UCSD-AML1 (cell line): ENCODE measurements at regions not wholly inside any gene's neighbourhood (a gene's known extent, or its start where the extent isn't known, plus 50 kb on each side); places are given as distances from the start of the nearest gene placed in this dataset.

Experiments
- DNase-seq: peaks from one replicate; lab custom pipeline; 2025; ENCODE audit not compliant: unreplicated experiment; lab: John Stamatoyannopoulos, UW

- no peak for DNase-seq
Measured at GRCh38 chr9:119775410-119775809, 406.2 kb upstream of the BRINP1 start.

GRCh38 chr9:119773823-119774222 is 404.6 kb upstream of the BRINP1 start:
- DNase-seq, result no peak

DNA sequence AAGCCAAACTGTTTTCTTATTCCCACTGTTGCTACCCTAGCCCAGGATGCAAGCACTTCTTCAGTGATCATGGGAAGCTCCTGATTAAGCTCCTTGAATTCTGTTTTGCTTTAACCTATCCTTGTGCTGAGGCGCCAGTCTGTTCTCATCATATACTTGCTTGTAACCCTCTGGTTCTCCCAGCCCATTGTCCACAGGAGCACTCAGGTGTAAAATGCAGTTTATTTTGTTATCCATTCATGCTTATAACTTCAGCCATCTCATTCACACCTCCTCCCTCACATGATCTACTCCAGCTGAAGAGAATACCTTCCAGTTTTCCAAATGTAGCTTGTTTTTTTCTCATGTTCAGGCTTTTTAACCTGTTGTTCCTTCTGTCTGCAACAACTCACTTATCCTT is 402.1 kb upstream of the BRINP1 start:
- DNase-seq, result no peak

DNA sequence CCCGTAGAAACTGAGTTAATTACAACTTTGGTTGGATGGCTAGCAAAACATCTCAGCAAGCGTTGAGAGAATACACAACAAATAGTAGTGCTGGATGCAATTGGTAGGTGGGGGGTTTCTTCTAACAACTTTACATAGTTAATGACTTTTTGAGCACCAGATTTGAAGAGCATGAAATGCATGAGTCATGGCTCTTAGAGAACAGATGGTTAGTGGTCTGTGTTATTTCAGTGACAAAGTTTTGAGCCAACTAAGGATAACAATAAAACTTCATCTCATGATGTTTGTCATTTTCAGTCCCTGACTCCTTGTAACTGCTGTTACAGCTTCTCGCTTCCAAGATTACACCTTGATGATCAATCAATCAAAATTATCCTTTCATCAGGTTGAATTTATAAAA is 399.0 kb upstream of the BRINP1 start:
- DNase-seq, result no peak

GRCh38 chr9:119765632-119766175 is 396.5 kb upstream of the BRINP1 start:
- DNase-seq, result no peak

- no peak for DNase-seq
Measured at GRCh38 chr9:119763260-119763659, 394.0 kb upstream of the BRINP1 start.

DNA sequence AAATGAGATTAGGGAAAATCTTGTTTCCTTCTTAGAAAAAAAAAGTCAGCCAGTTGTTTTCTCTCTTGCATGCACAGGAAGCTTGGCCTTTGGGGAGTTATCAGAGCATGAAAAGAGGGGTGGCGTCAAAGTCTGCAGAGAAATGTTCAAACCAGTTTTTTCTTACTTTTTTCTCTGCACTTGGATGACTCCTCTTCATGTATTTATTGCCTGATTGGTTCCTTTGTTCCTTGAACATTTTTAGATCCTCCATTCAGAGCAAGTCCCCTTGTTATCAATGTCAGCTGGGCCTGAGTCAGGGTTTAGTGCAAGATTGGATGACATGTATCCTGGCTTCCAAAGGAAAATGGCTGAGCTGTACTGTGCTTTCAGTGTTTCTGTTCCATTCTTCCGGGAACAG is 392.6 kb upstream of the BRINP1 start:
- DNase-seq, result no peak

GRCh38 chr9:119758990-119759389 is 389.8 kb upstream of the BRINP1 start:
- DNase-seq, result no peak

- DNase-seq, result no peak
Measured at GRCh38 chr9:119758241-119758640, 389.0 kb upstream of the BRINP1 start.

DNA sequence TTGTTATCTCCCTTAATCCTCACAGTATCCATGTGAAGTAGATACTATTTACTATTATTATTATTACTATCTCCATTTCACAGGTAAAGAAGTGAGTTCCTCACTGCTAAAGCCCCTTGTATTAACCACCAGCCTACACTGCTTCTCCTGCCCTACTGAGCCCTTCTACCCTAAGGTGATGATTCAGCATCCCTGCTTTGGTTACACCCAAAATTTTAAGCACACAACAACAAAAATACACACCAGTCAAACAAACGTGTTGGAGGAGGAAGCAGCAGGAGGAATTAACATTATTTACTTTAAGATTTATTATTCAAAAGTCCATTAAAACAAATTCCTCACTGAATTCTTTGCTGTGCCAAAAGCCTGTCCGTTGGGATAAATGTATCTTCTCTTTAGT is 370.2 kb upstream of the BRINP1 start:
- DNase-seq, result no peak

DNA sequence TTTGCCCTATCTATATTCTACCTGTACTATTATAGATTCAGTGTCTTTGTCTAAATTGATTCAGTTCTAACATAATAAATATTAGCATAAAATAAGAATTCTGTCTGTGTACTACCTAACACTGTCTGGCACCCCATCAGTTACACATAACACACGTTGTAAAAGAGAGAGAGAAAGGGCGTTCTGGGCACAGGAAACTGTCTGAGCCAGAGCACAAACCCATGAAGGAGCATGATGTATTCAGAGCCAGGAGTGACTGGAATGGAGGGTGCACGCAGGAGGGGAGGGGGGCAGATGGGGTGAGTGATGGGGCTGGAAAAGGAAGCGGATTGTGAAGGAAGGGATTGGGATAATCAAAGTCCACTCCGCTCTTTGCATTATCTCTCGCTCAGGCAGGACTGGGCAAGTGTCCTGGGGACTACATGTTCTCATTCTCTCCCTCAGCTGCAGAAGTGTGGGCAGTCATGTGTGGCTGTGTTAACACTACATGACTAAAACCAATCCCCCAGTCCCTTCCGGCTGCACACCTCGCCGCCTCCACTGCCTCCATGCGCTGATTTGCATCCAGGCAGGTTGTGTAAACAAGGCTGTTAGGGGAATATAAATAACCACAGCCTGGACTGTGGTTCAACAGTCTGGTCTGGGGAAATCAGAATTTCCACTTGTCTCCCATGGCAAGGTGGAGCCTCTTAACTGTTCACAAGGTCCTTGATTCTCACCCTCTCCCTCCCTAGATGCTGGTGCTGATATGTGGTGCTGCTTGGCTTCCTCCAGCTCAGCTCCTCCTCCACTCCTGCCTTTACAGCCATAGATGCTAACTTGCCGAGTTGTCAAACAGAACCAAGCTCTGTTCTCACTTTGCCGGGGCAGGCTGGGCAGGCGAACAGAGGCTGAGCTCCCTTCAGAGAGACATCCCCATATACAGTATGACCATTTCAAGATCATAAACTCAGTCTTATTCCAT is 367.5 kb upstream of the BRINP1 start:
- no peak for DNase-seq

- no peak for DNase-seq
Measured at GRCh38 chr9:119727988-119728387, 358.8 kb upstream of the BRINP1 start.

GRCh38 chr9:119726035-119726434 is 356.8 kb upstream of the BRINP1 start:
- DNase-seq, result no peak

- DNase-seq, result no peak
Measured at GRCh38 chr9:119722384-119722783, 353.1 kb upstream of the BRINP1 start.

GRCh38 chr9:119712325-119712724 is 343.1 kb upstream of the BRINP1 start:
- DNase-seq, result no peak

GRCh38 chr9:119709431-119709830 is 340.2 kb upstream of the BRINP1 start:
- no peak for DNase-seq

DNA sequence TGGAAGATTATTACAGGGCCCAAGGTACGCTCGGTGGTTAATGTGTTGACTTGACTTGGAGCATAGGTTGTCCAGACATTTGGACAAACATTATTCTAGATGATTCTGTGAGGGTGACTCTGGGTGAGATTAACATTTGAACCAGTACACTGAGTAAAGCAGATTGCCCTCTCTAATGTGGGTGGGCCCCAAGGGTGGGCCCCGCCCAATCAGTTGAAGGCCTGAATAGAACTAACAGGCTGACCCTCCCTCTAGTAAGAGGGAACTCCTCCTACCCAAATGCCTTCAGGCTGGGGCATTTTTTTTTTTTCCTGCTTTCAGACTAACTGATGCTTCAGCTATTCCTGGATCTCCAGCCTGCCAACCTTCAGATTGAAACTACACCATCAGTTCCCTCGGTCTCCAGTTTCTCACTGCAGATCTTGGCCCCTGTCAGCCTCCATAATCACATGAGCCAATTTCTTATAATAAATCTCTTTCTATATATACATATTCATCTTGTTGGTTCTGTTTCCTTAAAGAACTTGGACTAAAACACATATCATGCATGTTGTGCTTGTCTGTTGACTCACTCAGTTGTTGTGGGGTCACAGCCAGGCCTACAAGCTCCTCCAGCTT is 338.1 kb upstream of the BRINP1 start:
- DNase-seq, result no peak

DNA sequence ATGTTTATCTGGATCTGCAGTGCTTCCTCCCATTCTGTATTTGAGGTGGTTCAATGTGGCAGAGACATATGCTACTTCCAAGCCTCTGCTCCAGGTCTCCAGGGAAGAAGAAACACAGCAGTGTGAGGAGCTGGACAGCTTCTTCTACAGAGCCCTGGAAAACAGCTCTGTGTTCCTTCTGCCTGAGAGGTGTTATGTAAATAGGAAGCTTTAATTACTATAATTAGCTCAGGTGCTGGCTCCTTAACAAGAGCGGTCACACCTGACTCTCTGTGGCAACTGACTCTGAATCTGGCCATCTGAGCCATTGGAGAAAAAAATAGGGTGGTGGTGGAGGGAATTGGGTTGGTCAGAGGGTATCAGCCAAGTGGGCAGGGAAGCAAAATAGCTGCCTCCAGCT is 332.4 kb upstream of the BRINP1 start:
- DNase-seq, result no peak

GRCh38 chr9:119698535-119698934 is 329.3 kb upstream of the BRINP1 start:
- DNase-seq, result no peak

DNA sequence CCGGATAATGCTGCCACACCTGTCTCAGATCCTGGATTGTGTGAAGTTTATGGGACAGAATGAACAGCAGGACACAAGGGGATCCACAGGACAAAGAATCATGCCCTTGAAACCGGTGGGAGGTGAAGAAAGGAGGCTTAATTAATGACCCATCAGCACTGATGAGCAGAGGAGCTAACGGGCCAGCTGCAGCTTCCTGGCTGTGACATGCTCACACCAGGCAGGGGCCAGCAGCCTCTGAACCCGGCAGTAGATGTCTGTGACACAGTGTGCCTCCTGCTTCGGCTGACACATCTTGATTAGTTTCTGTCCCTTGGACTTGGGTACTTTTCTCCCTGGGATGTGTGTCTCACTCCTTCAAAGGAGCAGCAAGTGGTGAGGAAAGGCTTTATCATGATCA is 328.8 kb upstream of the BRINP1 start:
- no peak for DNase-seq

- no peak for DNase-seq
Measured at GRCh38 chr9:119689879-119690278, 320.6 kb upstream of the BRINP1 start.

GRCh38 chr9:119688547-119688946 is 319.3 kb upstream of the BRINP1 start:
- no peak for DNase-seq
